HEK293 (cell line): ENCODE measurements at regions not wholly inside any gene's neighbourhood (a gene's known extent, or its start where the extent isn't known, plus 50 kb on each side); places are given as distances from the start of the nearest gene placed in this dataset.

Experiments
- CTCF ChIA-PET: fragments of 350-600 bp; formaldehyde crosslinking; extraction: SDS; loops from one replicate; lab custom pipeline; 2021; ENCODE audit warnings: antibody characterized with exemption; lab: Yijun Ruan, JAX
- POLR2A ChIA-PET: fragments of 300-600 bp; formaldehyde crosslinking; extraction: SDS; loops from one replicate; lab custom pipeline; 2020; ENCODE audit warnings: antibody characterized with exemption, inconsistent platforms; lab: Yijun Ruan, JAX
- H3K27ac ChIP-seq: fragments of 200-500 bp; sonication (Bioruptor generic); 2 replicates; pipeline ENCODE4 v1.5.1; 2014; ENCODE audit warnings: low read depth, low read length, control low read depth, inconsistent platforms; ENCODE audit errors: extremely low read depth
- H3K36me3 ChIP-seq, 2 experiments: fragments of 200-500 bp in 1 of 2; sonication (Bioruptor generic) in 1 of 2; 1 replicate in 1 of 2; 2 replicates in 1 of 2; pipeline ENCODE4 v1.5.1; 2014 to 2017; ENCODE audit warnings: inconsistent platforms in 2 of 2, low read length in 2 of 2; ENCODE audit not compliant: control insufficient read depth in 2 of 2, insufficient read depth in 1 of 2
- H3K4me1 ChIP-seq: fragments of 200-500 bp; sonication (Bioruptor generic); 2 replicates; pipeline ENCODE4 v1.5.1; 2014; ENCODE audit warnings: mild to moderate bottlenecking, low read length, inconsistent platforms; ENCODE audit not compliant: control insufficient read depth, insufficient read depth
- H3K4me3 ChIP-seq: 2 replicates; pipeline ENCODE4 v1.5.1; 2011; ENCODE audit warnings: low read depth, mild to moderate bottlenecking, control low read depth, low read length, moderate library complexity
- H3K9me3 ChIP-seq: fragments of 200-500 bp; sonication (Bioruptor generic); 2 replicates; pipeline ENCODE4 v1.5.1; 2014; ENCODE audit warnings: low read depth, low read length, inconsistent platforms; ENCODE audit not compliant: control insufficient read depth, insufficient read depth
- BCL11A ChIP-seq: fragments of 450-650 bp; formaldehyde crosslinking; IDR thresholded peaks from 2 replicates; pipeline ENCODE4 v1.5.1; 2016; ENCODE audit warnings: low read depth, missing biosample characterization, missing genetic modification characterization
- GLI4 ChIP-seq: fragments of 450-650 bp; formaldehyde crosslinking; IDR thresholded peaks from 2 replicates; pipeline ENCODE4 v1.5.1; 2016; ENCODE audit warnings: missing biosample characterization, missing genetic modification characterization
- SALL2 ChIP-seq: fragments of 450-650 bp; formaldehyde crosslinking; IDR thresholded peaks from 2 replicates; pipeline ENCODE4 v1.5.0; 2017; ENCODE audit warnings: missing biosample characterization, mild to moderate bottlenecking, missing genetic modification characterization, borderline replicate concordance
- SCRT2 ChIP-seq: fragments of 450-650 bp; formaldehyde crosslinking; IDR thresholded peaks from 2 replicates; pipeline ENCODE4 v1.5.1; 2016; ENCODE audit warnings: missing biosample characterization, missing genetic modification characterization
- SP2 ChIP-seq: fragments of 450-650 bp; formaldehyde crosslinking; IDR thresholded peaks from 2 replicates; pipeline ENCODE4 v1.5.1; 2016; ENCODE audit warnings: missing biosample characterization, missing genetic modification characterization
- ZBTB1 ChIP-seq: fragments of 450-650 bp; formaldehyde crosslinking; IDR thresholded peaks from 2 replicates; pipeline ENCODE4 v1.5.1; 2016; ENCODE audit warnings: missing biosample characterization, missing genetic modification characterization
- ZBTB48 ChIP-seq: fragments of 450-650 bp; formaldehyde crosslinking; IDR thresholded peaks from 2 replicates; pipeline ENCODE4 v1.5.1; 2016; ENCODE audit warnings: missing biosample characterization, missing genetic modification characterization
- ZFP69B ChIP-seq: fragments of 450-650 bp; formaldehyde crosslinking; IDR thresholded peaks from 2 replicates; pipeline ENCODE4 v1.5.1; 2016; ENCODE audit warnings: missing biosample characterization, missing genetic modification characterization
- ZNF175 ChIP-seq: fragments of 450-650 bp; formaldehyde crosslinking; IDR thresholded peaks from 2 replicates; pipeline ENCODE4 v1.5.1; 2016; ENCODE audit warnings: missing biosample characterization, missing genetic modification characterization
- ZNF302 ChIP-seq: fragments of 450-650 bp; formaldehyde crosslinking; IDR thresholded peaks from 2 replicates; pipeline ENCODE4 v1.5.1; 2016; ENCODE audit warnings: missing biosample characterization, missing genetic modification characterization, low read depth
- ZNF404 ChIP-seq: fragments of 450-650 bp; formaldehyde crosslinking; IDR thresholded peaks from 2 replicates; pipeline ENCODE4 v1.5.1; 2017; ENCODE audit warnings: missing biosample characterization, missing genetic modification characterization
- ZNF416 ChIP-seq: fragments of 450-650 bp; formaldehyde crosslinking; IDR thresholded peaks from 2 replicates; pipeline ENCODE4 v1.5.1; 2016; ENCODE audit warnings: missing biosample characterization, missing genetic modification characterization
- ZNF514 ChIP-seq: fragments of 450-650 bp; formaldehyde crosslinking; IDR thresholded peaks from 2 replicates; pipeline ENCODE4 v1.5.1; 2016; ENCODE audit warnings: missing biosample characterization, missing genetic modification characterization
- ZNF571 ChIP-seq: fragments of 450-650 bp; formaldehyde crosslinking; IDR thresholded peaks from 2 replicates; pipeline ENCODE4 v1.5.0; 2017; ENCODE audit warnings: missing biosample characterization, missing genetic modification characterization
- ZNF677 ChIP-seq: fragments of 450-650 bp; IDR thresholded peaks from 2 replicates; pipeline ENCODE4 v1.5.0; 2018; ENCODE audit warnings: missing biosample characterization, mild to moderate bottlenecking, missing genetic modification characterization, moderate library complexity
- ZNF768 ChIP-seq: fragments of 450-650 bp; formaldehyde crosslinking; IDR thresholded peaks from 2 replicates; pipeline ENCODE4 v1.5.1; 2018; ENCODE audit warnings: missing biosample characterization, mild to moderate bottlenecking, missing genetic modification characterization
- ZNF777 ChIP-seq: fragments of 450-650 bp; formaldehyde crosslinking; IDR thresholded peaks from 2 replicates; pipeline ENCODE4 v1.5.1; 2017; ENCODE audit warnings: missing biosample characterization, missing genetic modification characterization, borderline replicate concordance
- ZSCAN30 ChIP-seq: fragments of 450-650 bp; IDR thresholded peaks from 2 replicates; pipeline ENCODE4 v1.5.1; 2018; ENCODE audit warnings: missing biosample characterization, mild to moderate bottlenecking, missing genetic modification characterization, moderate library complexity
- TF ChIP-seq, protein P1 (sequence below): fragments of 450-650 bp; formaldehyde crosslinking; IDR thresholded peaks from 2 replicates; pipeline ENCODE4 v1.5.1; 2016; ENCODE audit warnings: missing biosample characterization, missing genetic modification characterization
- TF ChIP-seq, protein P2 (sequence below): fragments of 450-650 bp; formaldehyde crosslinking; IDR thresholded peaks from 2 replicates; pipeline ENCODE4 v1.5.1; 2016; ENCODE audit warnings: missing biosample characterization, missing genetic modification characterization, borderline replicate concordance
- TF ChIP-seq, protein P3 (sequence below): fragments of 450-650 bp; formaldehyde crosslinking; IDR thresholded peaks from 2 replicates; pipeline ENCODE4 v1.5.1; 2017; ENCODE audit warnings: missing biosample characterization, missing genetic modification characterization

DNA sequence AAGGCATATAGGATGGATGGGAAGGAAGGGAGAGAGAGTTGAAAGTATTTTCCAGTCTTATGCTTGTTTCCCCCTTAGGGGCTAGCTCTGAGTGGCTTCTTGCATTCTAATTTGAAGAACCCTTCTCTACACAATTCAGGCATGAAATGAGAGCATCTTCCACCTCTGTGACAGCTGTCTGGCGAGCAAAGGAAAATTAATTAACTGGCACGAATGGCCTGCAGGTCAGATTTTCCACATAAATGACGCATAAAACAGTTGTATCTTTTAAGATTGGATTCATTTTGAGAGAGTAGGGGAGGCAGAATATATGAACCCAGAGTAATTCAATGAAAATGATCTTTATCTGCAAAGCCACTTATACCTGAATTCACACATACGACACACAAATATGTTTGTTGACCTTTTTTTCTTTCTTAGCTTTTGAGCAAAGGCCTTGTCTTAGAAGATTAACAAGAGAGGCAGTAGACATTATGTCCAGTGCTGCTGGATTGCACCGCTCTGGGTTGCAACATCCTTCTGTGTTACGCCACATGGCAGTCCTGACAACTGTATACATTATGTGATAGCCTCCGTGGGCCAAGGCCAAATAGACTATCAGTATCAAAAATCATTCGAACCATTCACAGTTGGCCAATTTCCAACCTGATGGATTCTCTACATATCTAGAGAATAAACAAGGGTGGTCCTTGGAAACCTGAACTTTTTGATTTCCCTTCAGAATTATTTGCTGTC lies 173.0 kb upstream of the GOT2 start (continued):
- TF ChIP-seq ZNF416 (tag by site-specific recombination) (no peak), ZNF677 (tag by site-specific recombination) (no peak)

DNA sequence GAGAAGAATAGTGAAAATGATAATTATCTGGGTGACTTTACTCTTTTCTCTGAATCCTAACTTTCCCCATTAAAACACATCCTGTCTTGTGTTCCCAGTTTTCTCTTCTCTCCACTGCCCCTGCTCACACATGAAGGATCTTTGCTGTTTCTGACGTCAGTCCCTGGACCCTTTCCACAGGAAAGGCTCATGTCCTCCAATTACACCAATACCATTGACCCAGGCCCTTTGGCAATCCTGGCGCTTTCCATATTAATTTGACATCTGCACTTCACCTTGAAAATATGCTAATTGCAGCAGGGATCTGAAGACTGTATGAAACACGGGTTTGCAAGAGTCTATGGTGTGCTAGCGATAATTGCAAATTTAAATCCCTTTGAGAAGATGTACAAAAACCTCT lies 170.2 kb upstream of the GOT2 start:
- ChIA-PET CTCF (no interaction called here), POLR2A (no interaction called here)
- Histone ChIP-seq H3K36me3 (no peaks in the 10 kb centered on the region), H3K9me3 (no peaks in the 10 kb centered on the region), H3K27ac (no peak overlapping the region), H3K4me3 (no peak overlapping the region), H3K4me1 (no peaks in the 10 kb centered on the region)
- no peak for TF ChIP-seq ZNF514
- TF ChIP-seq ZNF571 (tag by site-specific recombination): no peak
- TF ChIP-seq SALL2 (tag by site-specific recombination): no peak
- no peak for TF ChIP-seq ZBTB1 (tag by site-specific recombination)
- no peak for TF ChIP-seq ZNF404 (tag by site-specific recombination)

DNA sequence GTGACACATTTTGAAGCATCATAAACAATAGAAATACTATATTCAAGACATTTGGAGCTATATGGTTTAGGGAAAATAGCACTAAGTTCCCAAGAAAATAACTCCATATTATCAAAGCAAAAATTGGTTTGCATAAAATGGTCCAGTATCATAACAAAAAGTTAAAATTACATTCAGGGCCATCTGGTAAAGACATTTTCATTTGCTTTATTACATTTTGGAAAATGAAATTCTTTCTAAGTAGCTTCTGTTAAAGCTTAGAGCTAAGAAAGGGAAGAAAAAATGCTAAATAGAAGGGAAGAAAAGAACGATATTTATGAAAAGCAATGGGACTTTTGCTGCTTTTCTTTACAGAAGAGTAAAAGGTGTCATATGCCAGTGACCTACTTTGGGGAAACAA lies 155.4 kb upstream of the GOT2 start:
- no peaks in the 10 kb centered on the region for H3K4me1 ChIP-seq
- H3K9me3 ChIP-seq: no peaks in the 10 kb centered on the region
- H3K27ac ChIP-seq: no peak overlapping the region
- no peaks in the 10 kb centered on the region for H3K36me3 ChIP-seq
- H3K4me3 ChIP-seq: no peak overlapping the region
- POLR2A ChIA-PET: no interaction called here
- CTCF ChIA-PET: interaction anchor here (0.8 kb wide), 1 partner anchor 76 kb away, joined by 3 read pairs; no protein-coding TSS in a partner anchor
- TF ChIP-seq, protein P1, sequence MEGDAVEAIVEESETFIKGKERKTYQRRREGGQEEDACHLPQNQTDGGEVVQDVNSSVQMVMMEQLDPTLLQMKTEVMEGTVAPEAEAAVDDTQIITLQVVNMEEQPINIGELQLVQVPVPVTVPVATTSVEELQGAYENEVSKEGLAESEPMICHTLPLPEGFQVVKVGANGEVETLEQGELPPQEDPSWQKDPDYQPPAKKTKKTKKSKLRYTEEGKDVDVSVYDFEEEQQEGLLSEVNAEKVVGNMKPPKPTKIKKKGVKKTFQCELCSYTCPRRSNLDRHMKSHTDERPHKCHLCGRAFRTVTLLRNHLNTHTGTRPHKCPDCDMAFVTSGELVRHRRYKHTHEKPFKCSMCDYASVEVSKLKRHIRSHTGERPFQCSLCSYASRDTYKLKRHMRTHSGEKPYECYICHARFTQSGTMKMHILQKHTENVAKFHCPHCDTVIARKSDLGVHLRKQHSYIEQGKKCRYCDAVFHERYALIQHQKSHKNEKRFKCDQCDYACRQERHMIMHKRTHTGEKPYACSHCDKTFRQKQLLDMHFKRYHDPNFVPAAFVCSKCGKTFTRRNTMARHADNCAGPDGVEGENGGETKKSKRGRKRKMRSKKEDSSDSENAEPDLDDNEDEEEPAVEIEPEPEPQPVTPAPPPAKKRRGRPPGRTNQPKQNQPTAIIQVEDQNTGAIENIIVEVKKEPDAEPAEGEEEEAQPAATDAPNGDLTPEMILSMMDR (tag by site-specific recombination): no peak
- no peak for TF ChIP-seq ZBTB48 (tag by site-specific recombination)
- no peak for TF ChIP-seq ZFP69B (tag by site-specific recombination)
- no peak for TF ChIP-seq SP2 (tag by site-specific recombination)
- no peak for TF ChIP-seq ZNF777 (tag by site-specific recombination)
- TF ChIP-seq ZNF302 (tag by site-specific recombination): no peak
- TF ChIP-seq, protein P2, sequence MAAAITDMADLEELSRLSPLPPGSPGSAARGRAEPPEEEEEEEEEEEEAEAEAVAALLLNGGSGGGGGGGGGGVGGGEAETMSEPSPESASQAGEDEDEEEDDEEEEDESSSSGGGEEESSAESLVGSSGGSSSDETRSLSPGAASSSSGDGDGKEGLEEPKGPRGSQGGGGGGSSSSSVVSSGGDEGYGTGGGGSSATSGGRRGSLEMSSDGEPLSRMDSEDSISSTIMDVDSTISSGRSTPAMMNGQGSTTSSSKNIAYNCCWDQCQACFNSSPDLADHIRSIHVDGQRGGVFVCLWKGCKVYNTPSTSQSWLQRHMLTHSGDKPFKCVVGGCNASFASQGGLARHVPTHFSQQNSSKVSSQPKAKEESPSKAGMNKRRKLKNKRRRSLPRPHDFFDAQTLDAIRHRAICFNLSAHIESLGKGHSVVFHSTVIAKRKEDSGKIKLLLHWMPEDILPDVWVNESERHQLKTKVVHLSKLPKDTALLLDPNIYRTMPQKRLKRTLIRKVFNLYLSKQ: no peak
- TF ChIP-seq SCRT2 (tag by site-specific recombination): no peak
- no peak for TF ChIP-seq ZNF514
- no peak for TF ChIP-seq ZNF768 (tag by site-specific recombination)
- no peak for TF ChIP-seq ZNF175 (tag by site-specific recombination)
- no peak for TF ChIP-seq ZNF416 (tag by site-specific recombination)
- TF ChIP-seq ZSCAN30: no peak
- TF ChIP-seq, protein P3, sequence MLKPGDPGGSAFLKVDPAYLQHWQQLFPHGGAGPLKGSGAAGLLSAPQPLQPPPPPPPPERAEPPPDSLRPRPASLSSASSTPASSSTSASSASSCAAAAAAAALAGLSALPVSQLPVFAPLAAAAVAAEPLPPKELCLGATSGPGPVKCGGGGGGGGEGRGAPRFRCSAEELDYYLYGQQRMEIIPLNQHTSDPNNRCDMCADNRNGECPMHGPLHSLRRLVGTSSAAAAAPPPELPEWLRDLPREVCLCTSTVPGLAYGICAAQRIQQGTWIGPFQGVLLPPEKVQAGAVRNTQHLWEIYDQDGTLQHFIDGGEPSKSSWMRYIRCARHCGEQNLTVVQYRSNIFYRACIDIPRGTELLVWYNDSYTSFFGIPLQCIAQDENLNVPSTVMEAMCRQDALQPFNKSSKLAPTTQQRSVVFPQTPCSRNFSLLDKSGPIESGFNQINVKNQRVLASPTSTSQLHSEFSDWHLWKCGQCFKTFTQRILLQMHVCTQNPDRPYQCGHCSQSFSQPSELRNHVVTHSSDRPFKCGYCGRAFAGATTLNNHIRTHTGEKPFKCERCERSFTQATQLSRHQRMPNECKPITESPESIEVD (tag by site-specific recombination): no peak
- no peak for TF ChIP-seq BCL11A (tag by site-specific recombination)
- TF ChIP-seq GLI4 (tag by site-specific recombination): no peak
